LNCAP (cell line): ENCODE measurements at regions not wholly inside any gene's neighbourhood (a gene's known extent, or its start where the extent isn't known, plus 50 kb on each side); places are given as distances from the start of the nearest gene placed in this dataset.

Experiments used
- CTCF ChIP-seq: fragments of 450-650 bp; IDR thresholded peaks from 2 replicates; pipeline ENCODE4 v1.5.1; 2017; ENCODE audit warnings: mild to moderate bottlenecking

GRCh38 chr4:71978210-71978835 is 53.5 kb upstream of the NPFFR2 start:
- no peak for TF ChIP-seq CTCF

- no peak for TF ChIP-seq CTCF
Measured at GRCh38 chr4:71980976-71981375, 50.8 kb upstream of the NPFFR2 start.
